KMS-11 (cell line): ENCODE measurements at regions not wholly inside any gene's neighbourhood (a gene's known extent, or its start where the extent isn't known, plus 50 kb on each side); places are given as distances from the start of the nearest gene placed in this dataset.

Experiments used
- H2AFZ ChIP-seq: fragments of 200-600 bp; sonication (generic); 2 replicates; pipeline ENCODE4 v1.6.1; 2016; ENCODE audit warnings: antibody characterized with exemption, mixed run types, low read depth
- H3K27ac ChIP-seq: fragments of 200-600 bp; sonication (generic); 2 replicates; pipeline ENCODE4 v1.6.1; 2016; ENCODE audit warnings: mild to moderate bottlenecking, mixed run types
- H3K27me3 ChIP-seq: fragments of 200-600 bp; sonication (generic); 2 replicates; pipeline ENCODE4 v1.6.1; 2017; ENCODE audit warnings: mild to moderate bottlenecking, low read depth, mixed run types, moderate library complexity; ENCODE audit not compliant: insufficient read depth
- H3K36me3 ChIP-seq: fragments of 200-600 bp; sonication (generic); 2 replicates; pipeline ENCODE4 v1.6.1; 2017; ENCODE audit warnings: mild to moderate bottlenecking, mixed run types; ENCODE audit not compliant: insufficient read depth
- H3K4me1 ChIP-seq: fragments of 200-600 bp; sonication (generic); 2 replicates; pipeline ENCODE4 v1.6.1; 2016; ENCODE audit warnings: mild to moderate bottlenecking, low read depth, mixed run types; ENCODE audit not compliant: poor library complexity, severe bottlenecking
- H3K4me2 ChIP-seq: fragments of 200-600 bp; sonication (generic); 2 replicates; pipeline ENCODE4 v1.7.0; 2016; ENCODE audit warnings: mild to moderate bottlenecking, mixed run types
- H3K4me3 ChIP-seq: fragments of 200-600 bp; sonication (generic); IDR thresholded peaks from 2 replicates; pipeline ENCODE4 v1.6.1; 2017; ENCODE audit warnings: low read depth, low read length, mixed read lengths; ENCODE audit not compliant: insufficient read depth
- H3K79me2 ChIP-seq: fragments of 200-600 bp; sonication (generic); 2 replicates; pipeline ENCODE4 v1.6.1; 2016; ENCODE audit warnings: low read depth, mixed run types; ENCODE audit not compliant: insufficient read depth
- H3K9ac ChIP-seq: fragments of 200-600 bp; sonication (generic); 2 replicates; pipeline ENCODE4 v1.6.1; 2016; ENCODE audit warnings: mild to moderate bottlenecking, mixed run types
- H4K20me1 ChIP-seq: fragments of 200-600 bp; sonication (generic); 2 replicates; pipeline ENCODE4 v1.6.1; 2016; ENCODE audit warnings: mild to moderate bottlenecking, mixed run types; ENCODE audit not compliant: insufficient read depth
- TF ChIP-seq, protein P1 (sequence below): fragments of 200-600 bp; sonication (generic); conservative IDR thresholded peaks from 2 replicates; pipeline ENCODE4 v1.6.1; 2017; ENCODE audit warnings: low read depth, mild to moderate bottlenecking, antibody characterized with exemption, low read length, moderate library complexity, mixed read lengths

DNA sequence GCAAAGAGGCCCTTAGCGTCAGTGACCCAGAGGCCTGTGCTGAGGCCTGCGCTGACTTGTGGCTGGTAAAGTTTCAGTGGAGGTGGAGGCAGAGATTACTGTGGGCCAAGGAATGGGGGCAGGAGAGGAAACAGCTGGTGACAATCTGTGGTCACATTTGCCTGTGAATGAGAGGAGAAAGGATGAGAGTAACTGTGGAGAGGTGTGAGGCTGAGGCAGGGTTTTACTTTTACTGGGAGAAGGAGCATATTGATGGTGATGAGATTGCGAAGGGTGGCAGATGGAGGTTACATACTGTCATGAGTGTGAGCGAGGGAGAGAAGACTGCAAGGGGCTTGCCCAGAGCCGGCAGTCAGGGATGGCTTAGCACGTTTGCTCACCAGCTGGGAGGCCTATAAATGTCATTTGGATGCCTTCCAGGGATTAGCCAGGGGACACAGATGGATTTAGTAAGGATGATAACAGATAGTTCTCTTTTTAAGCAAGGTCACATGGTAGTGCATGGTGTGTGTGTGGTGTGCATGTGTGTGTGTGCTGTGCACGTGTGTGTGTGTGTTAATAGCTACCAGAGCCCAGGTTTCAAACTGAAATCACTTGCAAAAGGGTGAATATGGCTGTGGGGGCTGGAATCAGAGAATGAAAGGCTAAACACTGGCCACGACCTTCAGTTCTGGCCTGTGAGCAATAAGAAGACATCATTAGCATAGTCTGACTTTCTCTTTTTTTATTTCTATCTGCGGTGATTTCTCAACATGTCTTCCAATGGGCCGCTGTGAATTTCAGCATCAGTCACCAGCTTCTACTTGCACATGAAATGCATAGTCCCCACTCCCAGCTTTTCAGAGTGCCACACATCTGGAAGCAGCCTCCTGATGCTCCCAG, 291.5 kb upstream of the ZNF32 start:
- H3K27ac ChIP-seq = no peak overlapping the region
- no peak overlapping the region for H3K4me3 ChIP-seq
- no peaks in the 10 kb centered on the region for H4K20me1 ChIP-seq
- no peak overlapping the region for H2AFZ ChIP-seq
- H3K79me2 ChIP-seq = no peaks in the 10 kb centered on the region
- TF ChIP-seq, protein P1, sequence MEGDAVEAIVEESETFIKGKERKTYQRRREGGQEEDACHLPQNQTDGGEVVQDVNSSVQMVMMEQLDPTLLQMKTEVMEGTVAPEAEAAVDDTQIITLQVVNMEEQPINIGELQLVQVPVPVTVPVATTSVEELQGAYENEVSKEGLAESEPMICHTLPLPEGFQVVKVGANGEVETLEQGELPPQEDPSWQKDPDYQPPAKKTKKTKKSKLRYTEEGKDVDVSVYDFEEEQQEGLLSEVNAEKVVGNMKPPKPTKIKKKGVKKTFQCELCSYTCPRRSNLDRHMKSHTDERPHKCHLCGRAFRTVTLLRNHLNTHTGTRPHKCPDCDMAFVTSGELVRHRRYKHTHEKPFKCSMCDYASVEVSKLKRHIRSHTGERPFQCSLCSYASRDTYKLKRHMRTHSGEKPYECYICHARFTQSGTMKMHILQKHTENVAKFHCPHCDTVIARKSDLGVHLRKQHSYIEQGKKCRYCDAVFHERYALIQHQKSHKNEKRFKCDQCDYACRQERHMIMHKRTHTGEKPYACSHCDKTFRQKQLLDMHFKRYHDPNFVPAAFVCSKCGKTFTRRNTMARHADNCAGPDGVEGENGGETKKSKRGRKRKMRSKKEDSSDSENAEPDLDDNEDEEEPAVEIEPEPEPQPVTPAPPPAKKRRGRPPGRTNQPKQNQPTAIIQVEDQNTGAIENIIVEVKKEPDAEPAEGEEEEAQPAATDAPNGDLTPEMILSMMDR = no peak
- no peaks in the 10 kb centered on the region for H3K4me1 ChIP-seq
- H3K4me2 ChIP-seq = no peak overlapping the region
- H3K27me3 ChIP-seq = no peaks in the 10 kb centered on the region
- no peaks in the 10 kb centered on the region for H3K36me3 ChIP-seq
- H3K9ac ChIP-seq = no peak overlapping the region

DNA sequence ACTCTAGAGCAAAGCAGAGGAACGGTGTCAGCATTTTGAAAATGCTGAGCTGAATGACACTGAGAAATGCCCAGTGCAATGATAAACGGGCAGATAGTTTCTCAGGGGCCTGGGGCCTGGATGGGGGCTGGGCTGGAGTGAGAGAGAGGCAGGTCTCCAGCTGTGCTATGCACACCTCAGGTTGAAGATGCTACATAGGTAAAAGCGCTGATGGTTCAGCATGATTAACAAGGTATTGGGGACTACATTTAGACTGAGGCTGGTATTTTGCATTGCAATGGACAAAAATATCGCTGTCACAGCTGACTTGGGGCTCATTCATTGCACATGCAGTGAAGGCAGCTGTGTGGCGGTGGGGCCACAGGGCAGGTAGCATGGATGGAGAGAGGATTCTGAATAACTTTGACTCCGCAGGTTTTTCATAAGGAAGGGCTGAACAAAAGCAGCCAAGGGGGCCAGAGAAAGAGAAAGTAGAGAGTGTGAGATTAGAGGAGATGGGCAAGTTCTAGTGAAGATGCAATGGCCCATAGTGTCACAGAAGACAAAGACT, 290.8 kb upstream of the ZNF32 start:
- Histone ChIP-seq H2AFZ (no peak overlapping the region), H3K4me2 (no peak overlapping the region), H3K4me3 (no peak overlapping the region)

DNA sequence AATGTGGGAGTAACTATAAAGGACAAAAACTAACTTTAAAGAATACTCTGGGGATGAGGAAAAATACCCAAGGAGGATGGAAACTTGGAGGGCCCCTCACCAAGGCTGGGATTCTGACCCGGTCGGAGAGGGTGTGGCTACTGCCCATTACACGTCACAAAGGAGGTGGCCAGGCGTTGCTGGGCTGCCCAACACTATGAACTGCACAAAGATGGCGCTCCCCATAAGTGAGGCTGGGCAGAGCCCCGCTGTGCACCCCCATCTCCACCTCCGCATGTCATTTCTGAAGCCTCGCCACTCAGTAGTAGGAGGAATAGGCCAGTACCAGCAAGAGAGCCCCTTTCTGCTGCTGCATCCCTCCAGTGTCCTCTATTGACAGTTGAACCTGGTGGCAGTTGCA, 290.1 kb upstream of the ZNF32 start:
- H3K4me3 ChIP-seq = no peak overlapping the region
- no peak overlapping the region for H3K4me2 ChIP-seq
- TF ChIP-seq, protein P1 = no peak
- no peaks in the 10 kb centered on the region for H3K79me2 ChIP-seq
- H3K36me3 ChIP-seq = no peaks in the 10 kb centered on the region
- H3K4me1 ChIP-seq = no peaks in the 10 kb centered on the region
- no peaks in the 10 kb centered on the region for H3K27me3 ChIP-seq
- H3K27ac ChIP-seq = no peak overlapping the region
- H2AFZ ChIP-seq = no peak overlapping the region
- no peak overlapping the region for H3K9ac ChIP-seq
- no peaks in the 10 kb centered on the region for H4K20me1 ChIP-seq

More for the DNA sequence above, 290.8 kb upstream of the ZNF32 start:
- Histone ChIP-seq H3K79me2 (no peaks in the 10 kb centered on the region), H3K4me1 (no peaks in the 10 kb centered on the region), H3K27ac (no peak overlapping the region), H3K9ac (no peak overlapping the region), H3K36me3 (no peaks in the 10 kb centered on the region), H3K27me3 (no peaks in the 10 kb centered on the region), H4K20me1 (no peaks in the 10 kb centered on the region)
- TF ChIP-seq, protein P1 = no peak

DNA sequence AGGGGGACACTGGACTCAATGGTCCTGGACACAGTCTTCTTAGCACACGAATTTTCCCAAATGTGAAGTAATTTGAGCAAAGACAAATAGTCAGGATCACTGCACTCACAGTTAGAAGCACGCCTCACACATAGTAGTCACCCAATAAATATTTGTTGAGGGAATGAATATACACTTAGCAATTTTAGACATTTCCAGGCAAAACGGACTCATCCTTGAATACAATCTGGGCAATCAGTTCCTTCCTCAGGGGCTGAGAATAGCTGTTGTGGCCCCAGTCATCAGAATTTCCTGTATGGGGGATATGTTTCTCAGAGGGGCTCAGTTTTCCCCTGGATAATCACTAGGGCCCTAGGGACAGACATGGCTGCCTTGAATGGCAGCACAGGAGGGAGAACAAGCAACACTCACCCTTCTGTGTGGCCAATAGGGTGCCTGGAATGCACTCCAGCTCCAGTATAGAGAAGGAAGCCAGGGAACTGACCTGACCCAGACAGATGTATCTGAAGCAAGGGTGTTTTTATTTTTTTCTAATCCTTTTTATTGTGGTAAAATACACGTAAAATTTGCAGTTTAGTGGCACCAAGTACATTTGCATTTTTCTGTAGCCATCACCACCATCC, 282.7 kb upstream of the ZNF32 start:
- no peaks in the 10 kb centered on the region for H3K4me1 ChIP-seq
- H4K20me1 ChIP-seq = no peaks in the 10 kb centered on the region
- H3K9ac ChIP-seq = no peak overlapping the region
- no peaks in the 10 kb centered on the region for H3K27me3 ChIP-seq
- no peaks in the 10 kb centered on the region for H3K36me3 ChIP-seq
- TF ChIP-seq, protein P1 = no peak
- H3K4me3 ChIP-seq = no peak overlapping the region
- H3K4me2 ChIP-seq = no peak overlapping the region
- H3K79me2 ChIP-seq = no peaks in the 10 kb centered on the region
- no peak overlapping the region for H2AFZ ChIP-seq
- no peak overlapping the region for H3K27ac ChIP-seq
